Putamen (tissue), 1 donor: ENCODE measurements at regions not wholly inside any gene's neighbourhood (a gene's known extent, or its start where the extent isn't known, plus 50 kb on each side); places are given as distances from the start of the nearest gene placed in this dataset.

Experiments used
- DNase-seq: peaks from one replicate; pipeline ENCODE4 v3.0.0-alpha.2; 2016; ENCODE audit warnings: low spot score

GRCh38 chr13:40077396-40078027, 422.1 kb downstream of the COG6 start:
- DNase-seq = no peak

GRCh38 chr13:40079721-40080120, 424.3 kb downstream of the COG6 start:
- no peak for DNase-seq

GRCh38 chr13:40080676-40081075, 425.2 kb downstream of the COG6 start:
- DNase-seq = no peak

GRCh38 chr13:40082639-40083038, 427.2 kb downstream of the COG6 start:
- DNase-seq = no peak

- DNase-seq = no peak
Measured at GRCh38 chr13:40083841-40084240, 428.4 kb downstream of the COG6 start.

- DNase-seq = no peak
Measured at GRCh38 chr13:40084934-40085333, 429.5 kb downstream of the COG6 start.

- DNase-seq = no peak
Measured at GRCh38 chr13:40087091-40088002, 431.9 kb downstream of the COG6 start.

GRCh38 chr13:40094056-40094455, 438.6 kb downstream of the COG6 start:
- DNase-seq = no peak

GRCh38 chr13:40095695-40096356, 440.4 kb downstream of the COG6 start:
- no peak for DNase-seq

- DNase-seq = no peak
Measured at GRCh38 chr13:40096357-40096901, 441.0 kb downstream of the COG6 start.

- no peak for DNase-seq
Measured at GRCh38 chr13:40098246-40098645, 442.8 kb downstream of the COG6 start.

- DNase-seq = no peak
Measured at GRCh38 chr13:40101708-40102359, 446.4 kb downstream of the COG6 start.

GRCh38 chr13:40102360-40102727, 446.9 kb downstream of the COG6 start:
- DNase-seq = no peak

- peak; percentile 73 for DNase-seq
Measured at GRCh38 chr13:40102854-40103253, 447.4 kb downstream of the COG6 start.

GRCh38 chr13:40103864-40104263, 448.4 kb downstream of the COG6 start:
- no peak for DNase-seq

GRCh38 chr13:40105231-40105630, 449.8 kb downstream of the COG6 start:
- DNase-seq = no peak

GRCh38 chr13:40109351-40109844, 453.9 kb downstream of the COG6 start:
- no peak for DNase-seq

- DNase-seq = no peak
Measured at GRCh38 chr13:40113643-40114304, 458.3 kb downstream of the COG6 start.

GRCh38 chr13:40114305-40114896, 458.9 kb downstream of the COG6 start:
- DNase-seq = peak; percentile 25

GRCh38 chr13:40115426-40115825, 460.0 kb downstream of the COG6 start:
- DNase-seq = no peak

- no peak for DNase-seq
Measured at GRCh38 chr13:40116008-40116407, 460.5 kb downstream of the COG6 start.
